ENCODE measurements at regions not wholly inside any gene's neighbourhood (a gene's known extent, or its start where the extent isn't known, plus 50 kb on each side); places are given as distances from the start of the nearest gene placed in this dataset.
"Not testable (repeated sequence)": the region's sequence is repeated elsewhere in the genome, so short reads cannot be mapped to it uniquely, and the experiment has no call there.

DNA sequence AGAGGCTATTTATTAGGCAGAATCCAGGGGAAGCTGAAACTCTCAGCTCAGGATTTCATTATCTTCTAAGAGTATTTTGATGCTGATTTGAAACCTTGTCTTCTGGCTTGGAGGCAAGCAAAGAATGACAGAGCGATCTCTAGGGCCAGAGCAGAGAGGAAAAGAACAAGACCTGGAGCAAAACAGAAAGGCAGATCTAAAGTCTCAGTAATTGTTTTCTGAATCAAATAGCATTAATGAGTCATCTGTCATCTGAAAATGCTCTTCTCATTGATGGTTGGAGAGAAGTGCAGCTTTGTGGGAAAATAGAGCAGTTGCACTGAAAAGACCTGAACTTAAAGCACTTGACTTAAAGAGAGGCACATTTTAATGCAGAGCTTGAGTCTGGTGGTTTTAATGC lies 385.9 kb downstream of the RAP2B start:
- no peak for FAIRE-seq
- TF ChIP-seq, protein P1, sequence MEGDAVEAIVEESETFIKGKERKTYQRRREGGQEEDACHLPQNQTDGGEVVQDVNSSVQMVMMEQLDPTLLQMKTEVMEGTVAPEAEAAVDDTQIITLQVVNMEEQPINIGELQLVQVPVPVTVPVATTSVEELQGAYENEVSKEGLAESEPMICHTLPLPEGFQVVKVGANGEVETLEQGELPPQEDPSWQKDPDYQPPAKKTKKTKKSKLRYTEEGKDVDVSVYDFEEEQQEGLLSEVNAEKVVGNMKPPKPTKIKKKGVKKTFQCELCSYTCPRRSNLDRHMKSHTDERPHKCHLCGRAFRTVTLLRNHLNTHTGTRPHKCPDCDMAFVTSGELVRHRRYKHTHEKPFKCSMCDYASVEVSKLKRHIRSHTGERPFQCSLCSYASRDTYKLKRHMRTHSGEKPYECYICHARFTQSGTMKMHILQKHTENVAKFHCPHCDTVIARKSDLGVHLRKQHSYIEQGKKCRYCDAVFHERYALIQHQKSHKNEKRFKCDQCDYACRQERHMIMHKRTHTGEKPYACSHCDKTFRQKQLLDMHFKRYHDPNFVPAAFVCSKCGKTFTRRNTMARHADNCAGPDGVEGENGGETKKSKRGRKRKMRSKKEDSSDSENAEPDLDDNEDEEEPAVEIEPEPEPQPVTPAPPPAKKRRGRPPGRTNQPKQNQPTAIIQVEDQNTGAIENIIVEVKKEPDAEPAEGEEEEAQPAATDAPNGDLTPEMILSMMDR (IDR thresholded peaks at IDR 0.05; ENCODE audit: insufficient read depth, missing control alignments) = no peak
- DNase-seq (ENCODE audit: insufficient read length, low spot score) = no peak

DNA sequence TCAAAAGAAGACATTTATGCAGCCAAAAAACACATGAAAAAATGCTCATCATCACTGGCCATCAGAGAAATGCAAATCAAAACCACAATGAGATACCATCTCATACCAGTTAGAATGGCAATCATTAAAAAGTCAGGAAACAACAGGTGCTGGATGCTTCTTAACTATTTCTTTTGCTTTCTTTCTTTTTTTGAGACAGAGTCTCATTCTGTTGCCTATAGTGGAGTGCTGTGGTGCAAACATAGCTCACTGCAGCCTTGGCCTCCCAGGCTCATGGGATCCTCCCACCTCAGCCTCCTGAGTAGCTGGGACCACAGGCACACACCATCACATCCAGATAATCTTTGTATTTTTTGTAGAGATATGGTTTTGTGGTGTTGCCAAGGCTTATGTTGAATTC lies 387.7 kb downstream of the RAP2B start:
- DNase-seq (ENCODE audit: insufficient read length, low spot score); FAIRE-seq: not testable (repeated sequence)

DNA sequence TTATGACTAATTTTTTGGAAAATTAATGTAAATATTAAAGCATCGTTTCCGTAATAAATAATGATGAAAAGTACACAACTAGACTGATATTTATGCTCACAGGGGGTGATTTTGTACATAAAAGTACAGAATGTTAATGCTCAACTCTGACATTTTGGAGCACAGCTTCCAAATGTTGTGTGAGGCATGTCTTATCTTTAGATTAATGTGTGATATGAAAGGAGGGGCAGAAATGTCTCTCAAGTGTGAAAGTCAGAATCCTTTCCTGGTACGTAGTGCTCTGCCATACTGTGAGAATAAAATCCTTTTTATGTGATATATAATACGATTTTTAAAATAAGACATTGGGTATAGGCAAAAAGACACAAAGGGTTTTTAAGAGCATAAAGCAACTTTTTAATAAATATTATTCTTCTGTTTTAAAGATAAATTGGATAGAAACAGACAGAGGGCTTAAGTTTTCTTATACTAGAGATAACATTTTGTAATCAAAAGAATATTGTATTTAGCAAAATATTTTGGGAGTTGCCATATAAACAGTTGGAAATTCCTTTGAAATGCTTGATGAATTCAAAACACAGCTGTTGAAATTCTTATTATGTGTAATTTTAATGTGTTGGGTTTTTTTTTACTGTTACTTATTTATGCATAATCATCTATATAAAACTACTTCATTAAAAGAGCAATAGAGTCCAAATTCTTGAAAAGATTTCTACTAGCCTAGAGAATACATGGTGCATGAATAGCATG lies 389.7 kb downstream of the RAP2B start:
- FAIRE-seq = no peak
- DNase-seq (ENCODE audit: insufficient read length, low spot score) = no peak
- TF ChIP-seq, protein P1 (IDR thresholded peaks at IDR 0.05; ENCODE audit: insufficient read depth, missing control alignments) = no peak

DNA sequence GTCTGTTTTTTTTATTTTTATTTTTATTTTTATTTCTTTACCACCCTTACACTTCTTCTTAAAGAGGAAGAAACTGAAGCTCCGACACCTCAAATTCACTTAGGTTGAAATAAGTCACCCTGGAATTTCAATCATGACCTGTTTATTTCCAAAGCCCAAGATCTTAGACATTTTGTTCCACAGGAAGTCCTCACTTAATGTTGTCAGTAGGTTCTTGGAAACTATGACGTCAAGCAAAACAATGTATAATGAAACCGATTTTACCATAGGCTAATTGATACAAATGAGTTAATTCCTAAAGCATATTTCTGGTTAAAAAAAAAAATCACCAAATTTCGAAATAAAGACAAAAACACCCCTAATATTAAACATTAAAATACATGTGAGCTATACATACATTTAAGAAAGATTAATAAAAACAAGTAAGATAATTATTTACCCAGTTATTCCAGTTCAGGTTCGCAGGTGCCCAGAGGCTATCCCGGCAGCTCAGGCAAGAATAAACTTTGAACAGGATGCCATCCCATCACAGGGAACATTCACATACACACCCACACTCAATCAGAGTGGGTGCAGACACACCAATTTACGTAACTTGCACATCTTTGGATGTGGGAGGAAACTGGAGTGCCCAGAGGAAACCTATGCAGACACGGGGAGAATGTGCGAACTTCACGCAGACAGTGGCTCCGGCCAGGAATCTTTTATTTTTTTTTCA lies 391.0 kb downstream of the RAP2B start:
- DNase-seq (ENCODE audit: insufficient read length, low spot score) (no peak), FAIRE-seq (no peak)

DNA sequence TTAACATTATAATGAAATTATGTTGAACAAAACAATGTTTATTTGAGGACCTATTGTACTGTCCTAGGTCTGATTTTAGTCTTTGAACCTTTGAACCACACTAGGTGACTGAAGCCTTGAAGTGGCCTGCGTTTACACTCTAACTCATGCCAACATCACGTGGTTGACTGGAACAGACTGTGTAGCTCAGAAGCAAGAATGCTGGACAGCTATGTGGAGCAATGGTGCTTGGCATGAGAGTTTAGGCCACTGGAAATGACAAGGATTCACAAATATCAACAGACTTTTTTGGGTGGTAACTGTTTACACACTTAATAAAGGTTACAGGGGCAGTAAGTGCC lies 391.5 kb downstream of the RAP2B start:
- DNase-seq (ENCODE audit: insufficient read length, low spot score) = no peak
- TF ChIP-seq, protein P1 (IDR thresholded peaks at IDR 0.05; ENCODE audit: insufficient read depth, missing control alignments) = no peak
- no peak for FAIRE-seq

More for the DNA sequence above, 391.0 kb downstream of the RAP2B start:
- TF ChIP-seq, protein P1 (IDR thresholded peaks at IDR 0.05; ENCODE audit: insufficient read depth, missing control alignments) = no peak

DNA sequence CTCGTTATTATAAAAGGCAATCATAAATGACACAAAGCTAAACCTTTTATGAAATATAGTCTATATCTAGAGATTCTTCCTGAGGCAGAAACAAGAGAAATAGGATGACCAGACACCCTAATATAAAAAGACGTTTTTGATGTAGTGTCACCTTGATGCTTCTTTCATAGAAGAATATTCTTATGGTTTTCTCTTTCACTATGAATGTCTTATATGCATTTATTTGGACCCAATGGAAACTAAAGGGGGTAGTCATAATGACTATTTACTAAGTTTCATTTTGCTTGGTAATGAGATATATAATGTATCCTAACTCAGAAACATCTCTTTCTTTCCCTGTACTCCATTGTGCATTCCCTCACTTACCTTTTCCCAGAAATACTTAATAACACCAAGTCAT lies 393.9 kb downstream of the RAP2B start:
- DNase-seq (ENCODE audit: insufficient read length, low spot score) = no peak
- TF ChIP-seq, protein P1 (IDR thresholded peaks at IDR 0.05; ENCODE audit: insufficient read depth, missing control alignments) = no peak
- FAIRE-seq = no peak

DNA sequence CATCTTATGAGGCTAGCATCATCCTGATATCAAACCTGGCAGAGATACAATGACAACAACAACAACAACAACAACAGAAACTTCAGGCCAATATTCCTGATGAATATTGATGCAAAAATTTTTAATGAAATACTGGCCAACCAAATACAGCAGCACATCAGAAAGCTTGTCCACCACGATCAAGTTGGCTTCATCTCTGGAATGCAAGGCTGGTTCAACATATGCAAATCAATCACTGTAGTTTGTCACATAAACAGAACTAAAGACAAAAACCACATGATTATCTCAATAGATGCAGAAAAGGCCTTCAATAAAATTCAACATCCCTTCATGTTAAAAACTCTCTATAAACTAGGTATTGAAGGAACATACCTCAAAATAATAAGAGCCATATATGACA lies 397.3 kb downstream of the RAP2B start:
- FAIRE-seq; DNase-seq (ENCODE audit: insufficient read length, low spot score): not testable (repeated sequence)

DNA sequence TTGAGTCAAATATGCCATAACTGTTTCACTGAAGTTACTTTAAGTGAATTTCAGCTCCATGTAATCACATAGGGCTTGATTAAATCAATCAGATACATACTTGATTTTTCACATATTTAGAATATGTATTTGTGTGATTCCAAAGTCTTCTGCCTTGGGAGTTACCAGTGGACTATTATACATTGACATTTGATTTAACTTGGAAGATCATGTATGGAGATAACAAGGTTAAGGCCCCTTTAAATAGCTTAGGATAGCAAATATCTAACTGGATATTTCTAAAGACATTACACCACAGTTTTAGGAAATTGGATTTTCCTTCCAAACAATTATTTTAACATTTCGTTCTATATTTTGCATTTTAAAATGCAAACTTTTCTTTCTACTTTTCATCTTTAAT lies 405.0 kb downstream of the RAP2B start:
- FAIRE-seq (no peak), DNase-seq (ENCODE audit: insufficient read length, low spot score) (no peak)

More for the DNA sequence above, 405.0 kb downstream of the RAP2B start:
- TF ChIP-seq, protein P1 (IDR thresholded peaks at IDR 0.05; ENCODE audit: insufficient read depth, missing control alignments) = no peak

Measured in D721Med (cell line).